Chondrocyte (in vitro differentiated cells): ENCODE measurements at regions not wholly inside any gene's neighbourhood (a gene's known extent, or its start where the extent isn't known, plus 50 kb on each side); places are given as distances from the start of the nearest gene placed in this dataset.

Experiments used
- DNase-seq: peaks from one replicate; pipeline ENCODE4 v3.0.0; 2021; ENCODE audit warnings: mixed read lengths, low spot score
- H3K27ac Mint-ChIP-seq: one replicate; pipeline ENCODE4 v1.8.0; 2021; ENCODE audit warnings: mild to moderate bottlenecking, moderate library complexity, mixed read lengths; ENCODE audit not compliant: unreplicated experiment
- H3K27me3 Mint-ChIP-seq: 2 replicates; pipeline ENCODE4 v1.8.0; 2021; ENCODE audit warnings: low read depth, mixed read lengths
- H3K36me3 Mint-ChIP-seq: 2 replicates; pipeline ENCODE4 v1.8.0; 2021; ENCODE audit warnings: low read depth, mixed read lengths
- H3K4me1 Mint-ChIP-seq: 2 replicates; pipeline ENCODE4 v1.8.0; 2021; ENCODE audit warnings: low read depth, mild to moderate bottlenecking, mixed read lengths
- H3K4me3 Mint-ChIP-seq: one replicate; pipeline ENCODE4 v1.8.0; 2021; ENCODE audit warnings: mild to moderate bottlenecking, moderate library complexity, mixed read lengths; ENCODE audit not compliant: unreplicated experiment
- H3K9me3 Mint-ChIP-seq: 2 replicates; pipeline ENCODE4 v1.8.0; 2021; ENCODE audit warnings: low read depth, mixed read lengths
- CTCF ChIP-seq: fragments of 200-600 bp; sonication (generic); IDR thresholded peaks from 2 replicates; pipeline ENCODE4 v1.5.0; 2021; ENCODE audit warnings: antibody characterized with exemption, mild to moderate bottlenecking, moderate library complexity

- Mint-ChIP-seq H3K27me3 (no peaks in the 10 kb centered on the region), H3K4me1 (peaks cover 12% of the 10 kb centered on the region), H3K27ac (no peak overlapping the region), H3K36me3 (no peaks in the 10 kb centered on the region), H3K9me3 (no peaks in the 10 kb centered on the region), H3K4me3 (no peak overlapping the region)
- no peak for TF ChIP-seq CTCF
- DNase-seq, result no peak
These were observed 292.4 kb downstream of the SP3 start for GRCh38 chr2:173672573-173673340.

GRCh38 chr2:173673640-173674039 lies 291.5 kb downstream of the SP3 start:
- no peak for DNase-seq
- Mint-ChIP-seq H3K36me3 (no peaks in the 10 kb centered on the region), H3K4me3 (no peak overlapping the region), H3K27ac (no peak overlapping the region), H3K9me3 (no peaks in the 10 kb centered on the region), H3K27me3 (no peaks in the 10 kb centered on the region), H3K4me1 (peaks cover 12% of the 10 kb centered on the region)
- no peak for TF ChIP-seq CTCF

- DNase-seq, result no peak
- H3K27me3 Mint-ChIP-seq, result no peaks in the 10 kb centered on the region
- peaks cover 13% of the 10 kb centered on the region for H3K4me1 Mint-ChIP-seq
- H3K27ac Mint-ChIP-seq, result no peak overlapping the region
- H3K9me3 Mint-ChIP-seq, result peaks cover 8% of the 10 kb centered on the region
- no peaks in the 10 kb centered on the region for H3K36me3 Mint-ChIP-seq
- no peak for TF ChIP-seq CTCF
- H3K4me3 Mint-ChIP-seq, result no peak overlapping the region
These were observed 288.5 kb downstream of the SP3 start for GRCh38 chr2:173676647-173677046.

GRCh38 chr2:173678186-173678585 lies 287.0 kb downstream of the SP3 start:
- no peak for TF ChIP-seq CTCF
- H3K36me3 Mint-ChIP-seq, result no peaks in the 10 kb centered on the region
- H3K4me3 Mint-ChIP-seq, result no peak overlapping the region
- peaks cover 9% of the 10 kb centered on the region for H3K9me3 Mint-ChIP-seq
- peaks cover 13% of the 10 kb centered on the region for H3K4me1 Mint-ChIP-seq
- H3K27ac Mint-ChIP-seq, result no peak overlapping the region
- DNase-seq, result no peak
- H3K27me3 Mint-ChIP-seq, result no peaks in the 10 kb centered on the region

- Mint-ChIP-seq H3K36me3 (no peaks in the 10 kb centered on the region), H3K4me1 (peaks cover 13% of the 10 kb centered on the region), H3K9me3 (peaks cover 9% of the 10 kb centered on the region), H3K4me3 (no peak overlapping the region), H3K27ac (no peak overlapping the region), H3K27me3 (no peaks in the 10 kb centered on the region)
- DNase-seq, result no peak
- no peak for TF ChIP-seq CTCF
These were observed 284.6 kb downstream of the SP3 start for GRCh38 chr2:173680574-173680973.
